Endothelial cell of umbilical vein (primary cell): ENCODE measurements at regions not wholly inside any gene's neighbourhood (a gene's known extent, or its start where the extent isn't known, plus 50 kb on each side); places are given as distances from the start of the nearest gene placed in this dataset.

ENCODE experiments used
- BruUV-seq: library from RNA; stranded (reverse); fragments of 400-500 nt; replicated peaks from 2 replicates; lab custom pipeline; 2021; lab: Mats Ljungman, UMichigan
- CTCF ChIA-PET: fragments of 300-600, 350-600 bp; sonication (Branson Sonifier 250); formaldehyde crosslinking; loops from one replicate; lab custom pipeline; 2021; ENCODE audit warnings: antibody characterized with exemption, inconsistent platforms; lab: Charles Lee
- POLR2A ChIA-PET: fragments of 300-600, 350-600 bp; sonication (Branson Sonifier 250); formaldehyde crosslinking; loops from one replicate; lab custom pipeline; 2021; ENCODE audit warnings: antibody characterized with exemption, inconsistent platforms; lab: Charles Lee
- DNase-seq: peaks from one replicate; pipeline ENCODE4 v3.0.0-alpha.2; 2011; ENCODE audit warnings: low read depth, low spot score
- FAIRE-seq: peaks from 2 replicates; lab custom pipeline; 2011; peaks lifted over from hg19 to GRCh38; lab: Jason Lieb, UNC
- H2AFZ ChIP-seq: 2 replicates; pipeline ENCODE4 v1.6.0; 2012; ENCODE audit warnings: low read depth, low read length, control low read depth, inconsistent platforms
- H3K27ac ChIP-seq: 2 replicates; pipeline ENCODE4 v1.5.1; 2011; ENCODE audit warnings: low read depth, mild to moderate bottlenecking, control low read depth, low read length, moderate library complexity; ENCODE audit not compliant: insufficient read depth
- H3K27me3 ChIP-seq, 2 experiments: 2 replicates each; pipeline versions ENCODE4 v1.6.0 to v1.6.1; 2011; ENCODE audit warnings: low read length in 2 of 2, mixed read lengths in 1 of 2; ENCODE audit not compliant: control insufficient read depth in 2 of 2, insufficient read depth in 2 of 2
- H3K36me3 ChIP-seq, 2 experiments: 2 replicates in 1 of 2; 3 replicates in 1 of 2; pipeline ENCODE4 v1.5.1; 2011; ENCODE audit warnings: low read length in 2 of 2, mild to moderate bottlenecking in 1 of 2, moderate library complexity in 1 of 2; ENCODE audit not compliant: control insufficient read depth in 2 of 2, insufficient read depth in 2 of 2; ENCODE audit errors: extremely low read depth in 1 of 2
- H3K4me1 ChIP-seq: 3 replicates; pipeline ENCODE4 v1.5.1; 2011; ENCODE audit warnings: mild to moderate bottlenecking, low read length; ENCODE audit not compliant: control insufficient read depth, insufficient read depth; ENCODE audit errors: extremely low read depth
- H3K4me2 ChIP-seq: 2 replicates; pipeline ENCODE4 v1.6.1; 2011; ENCODE audit warnings: low read length, control low read depth, mixed read lengths; ENCODE audit not compliant: insufficient read depth
- H3K4me3 ChIP-seq, 3 experiments: fragments of 200-600 bp in 1 of 3; sonication (generic), shearing (Covaris generic) in 1 of 3; replicated peaks in 1 of 3; 2 replicates each; pipeline ENCODE4 v1.5.1; 2011 to 2016; ENCODE audit warnings: control low read depth in 3 of 3, low read length in 3 of 3, mild to moderate bottlenecking in 2 of 3, inconsistent platforms in 1 of 3, low read depth in 1 of 3, moderate library complexity in 1 of 3; ENCODE audit not compliant: insufficient read depth in 1 of 3
- H3K79me2 ChIP-seq: 2 replicates; pipeline ENCODE4 v1.6.0; 2012; ENCODE audit warnings: low read length, inconsistent platforms; ENCODE audit not compliant: control insufficient read depth, insufficient read depth
- H3K9ac ChIP-seq: replicated peaks from 2 replicates; pipeline ENCODE3; 2011; ENCODE audit warnings: low read length, control low read depth; ENCODE audit not compliant: insufficient read depth; ENCODE audit errors: extremely low read depth
- H3K9me1 ChIP-seq: replicated peaks from 3 replicates; pipeline ENCODE4 v1.6.0; 2011; ENCODE audit warnings: mild to moderate bottlenecking, low read length; ENCODE audit not compliant: control insufficient read depth, insufficient read depth; ENCODE audit errors: extremely low read depth
- H3K9me3 ChIP-seq: replicated peaks from 2 replicates; pipeline ENCODE4 v1.5.1; 2012; ENCODE audit warnings: low read length, inconsistent platforms; ENCODE audit not compliant: control insufficient read depth, insufficient read depth
- H4K20me1 ChIP-seq: replicated peaks from 2 replicates; pipeline ENCODE3; 2011; ENCODE audit warnings: mild to moderate bottlenecking, low read length; ENCODE audit not compliant: control insufficient read depth, insufficient read depth; ENCODE audit errors: extremely low read depth
- EZH2 ChIP-seq: IDR thresholded peaks from 2 replicates; pipeline ENCODE4 v1.6.1; 2012; ENCODE audit warnings: borderline replicate concordance, low read depth, mild to moderate bottlenecking, moderate library complexity, low read length, inconsistent platforms; ENCODE audit not compliant: severe bottlenecking
- FOS ChIP-seq: IDR thresholded peaks from 2 replicates; pipeline ENCODE4 v1.6.1; 2011; ENCODE audit warnings: mild to moderate bottlenecking, low read length, moderate library complexity, borderline replicate concordance; ENCODE audit not compliant: insufficient read depth
- GATA2 ChIP-seq: IDR thresholded peaks from 2 replicates; pipeline ENCODE4 v1.7.0; 2011; ENCODE audit warnings: low read depth, mild to moderate bottlenecking, moderate library complexity, mixed read lengths, low read length; ENCODE audit not compliant: insufficient read length, insufficient read depth
- MYC ChIP-seq: IDR thresholded peaks from one replicate; pipeline ENCODE4 v1.6.1; 2011; ENCODE audit warnings: mild to moderate bottlenecking, low read depth, low read length
- POLR2A ChIP-seq: IDR thresholded peaks from 2 replicates; pipeline ENCODE4 v1.6.1; 2012; ENCODE audit warnings: low read depth, mild to moderate bottlenecking, control low read depth, low read length
- dilution Hi-C: fragments of 300-500 bp; cut with MboI; formaldehyde crosslinking; loops from one replicate; pipeline ENCODE4 v1.15.0; 2019; ENCODE audit warnings: low sequenced_read_pairs; ENCODE audit not compliant: extremely low pct_ligation_motif_present
- intact Hi-C: fragments of 100-400 bp; cut with micrococcal nuclease; formaldehyde crosslinking; loops from one replicate; pipeline ENCODE4 v1.10.0; 2022
- TF ChIP-seq, protein P1 (sequence below), 2 donors: IDR thresholded peaks; 1 replicate in 1 of 2; 2 replicates in 1 of 2; pipeline ENCODE4 v1.5.1; 2011; ENCODE audit warnings: low read length in 2 of 2, mild to moderate bottlenecking in 2 of 2, moderate library complexity in 2 of 2, control low read depth in 1 of 2, inconsistent platforms in 1 of 2, low read depth in 1 of 2; ENCODE audit not compliant: insufficient read depth in 1 of 2; ENCODE audit errors: extremely low read depth in 1 of 2
- TF ChIP-seq, protein P2 (sequence below): IDR thresholded peaks from 2 replicates; pipeline ENCODE4 v1.6.1; 2011; ENCODE audit not compliant: insufficient read depth, insufficient read length

DNA sequence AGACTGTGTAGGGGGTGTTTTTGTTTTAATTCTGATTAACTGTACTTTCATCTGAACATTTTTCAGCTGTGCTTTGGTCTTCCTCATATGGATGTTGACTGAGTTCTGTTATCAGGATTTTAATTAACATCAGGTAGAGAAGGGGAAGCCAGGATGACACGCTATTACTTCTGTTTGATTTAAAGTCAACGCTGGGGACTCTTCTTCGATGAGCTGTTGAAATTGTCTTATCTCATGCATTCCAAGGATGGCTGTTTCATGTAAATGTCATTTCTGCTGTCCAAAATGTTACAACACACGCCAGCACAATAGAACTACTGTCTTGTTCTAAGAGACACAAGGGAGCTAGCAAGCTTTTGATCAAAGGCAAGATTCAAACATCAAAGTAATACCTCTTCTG, 263.3 kb upstream of the CDH5 start:
- Histone ChIP-seq H3K4me3 (no peak overlapping the region), H3K27me3 (no peaks in the 10 kb centered on the region), H3K9ac (no peak overlapping the region), H2AFZ (no peak overlapping the region), H3K4me1 (no peaks in the 10 kb centered on the region), H3K9me1 (no peaks in the 10 kb centered on the region), H3K27ac (no peak overlapping the region), H4K20me1 (no peaks in the 10 kb centered on the region), H3K36me3 (no peaks in the 10 kb centered on the region), H3K4me2 (no peak overlapping the region), H3K9me3 (no peaks in the 10 kb centered on the region), H3K79me2 (no peaks in the 10 kb centered on the region)
- dilution Hi-C loops (no loop called here), intact Hi-C loops (no loop called here)
- no peak for FAIRE-seq
- CTCF ChIA-PET: no interaction called here
- TF ChIP-seq, protein P1, sequence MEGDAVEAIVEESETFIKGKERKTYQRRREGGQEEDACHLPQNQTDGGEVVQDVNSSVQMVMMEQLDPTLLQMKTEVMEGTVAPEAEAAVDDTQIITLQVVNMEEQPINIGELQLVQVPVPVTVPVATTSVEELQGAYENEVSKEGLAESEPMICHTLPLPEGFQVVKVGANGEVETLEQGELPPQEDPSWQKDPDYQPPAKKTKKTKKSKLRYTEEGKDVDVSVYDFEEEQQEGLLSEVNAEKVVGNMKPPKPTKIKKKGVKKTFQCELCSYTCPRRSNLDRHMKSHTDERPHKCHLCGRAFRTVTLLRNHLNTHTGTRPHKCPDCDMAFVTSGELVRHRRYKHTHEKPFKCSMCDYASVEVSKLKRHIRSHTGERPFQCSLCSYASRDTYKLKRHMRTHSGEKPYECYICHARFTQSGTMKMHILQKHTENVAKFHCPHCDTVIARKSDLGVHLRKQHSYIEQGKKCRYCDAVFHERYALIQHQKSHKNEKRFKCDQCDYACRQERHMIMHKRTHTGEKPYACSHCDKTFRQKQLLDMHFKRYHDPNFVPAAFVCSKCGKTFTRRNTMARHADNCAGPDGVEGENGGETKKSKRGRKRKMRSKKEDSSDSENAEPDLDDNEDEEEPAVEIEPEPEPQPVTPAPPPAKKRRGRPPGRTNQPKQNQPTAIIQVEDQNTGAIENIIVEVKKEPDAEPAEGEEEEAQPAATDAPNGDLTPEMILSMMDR (IDR thresholded peaks at IDR 0.05; ENCODE audit: extremely low read depth in 1 of 2, insufficient read depth in 1 of 2, low read depth in 1 of 2, low read length in 2 of 2): no peak
- TF ChIP-seq FOS (no peak), GATA2 (no peak), MYC (no peak), POLR2A (no peak), EZH2 (no peak)
- TF ChIP-seq, protein P2, sequence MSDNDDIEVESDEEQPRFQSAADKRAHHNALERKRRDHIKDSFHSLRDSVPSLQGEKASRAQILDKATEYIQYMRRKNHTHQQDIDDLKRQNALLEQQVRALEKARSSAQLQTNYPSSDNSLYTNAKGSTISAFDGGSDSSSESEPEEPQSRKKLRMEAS: no peak
- no peak for DNase-seq
- BruUV-seq: no TSS peak
- POLR2A ChIA-PET: no interaction called here
